Astrocyte (in vitro differentiated cells and primary cell): ENCODE measurements at regions not wholly inside any gene's neighbourhood (a gene's known extent, or its start where the extent isn't known, plus 50 kb on each side); places are given as distances from the start of the nearest gene placed in this dataset.
A peak's percentile ranks its signal among the peaks of the same experiment; 100 is the strongest.

Source experiments
- DNase-seq: peaks from one replicate; pipeline ENCODE4 v3.0.0-alpha.2; 2010; ENCODE audit warnings: low read depth
- FAIRE-seq: peaks from 2 replicates; lab custom pipeline; 2011; peaks lifted over from hg19 to GRCh38; lab: Jason Lieb, UNC
- H2AFZ ChIP-seq: 2 replicates; pipeline ENCODE4 v1.6.0; 2012; ENCODE audit warnings: low read depth, low read length, inconsistent platforms
- H3K27ac ChIP-seq: 2 replicates; pipeline ENCODE4 v1.5.1; 2011; ENCODE audit warnings: low read depth, low read length, inconsistent platforms
- H3K27me3 ChIP-seq: 2 replicates; pipeline ENCODE4 v1.6.0; 2011; ENCODE audit warnings: low read length, inconsistent platforms; ENCODE audit not compliant: insufficient read depth
- H3K36me3 ChIP-seq: 2 replicates; pipeline ENCODE4 v1.5.1; 2011; ENCODE audit warnings: low read length, inconsistent platforms; ENCODE audit not compliant: insufficient read depth
- H3K4me1 ChIP-seq: 2 replicates; pipeline ENCODE4 v1.5.1; 2011; ENCODE audit warnings: low read length, inconsistent platforms; ENCODE audit not compliant: insufficient read depth
- H3K4me2 ChIP-seq: 2 replicates; pipeline ENCODE4 v1.6.0; 2012; ENCODE audit warnings: low read length, inconsistent platforms
- H3K4me3 ChIP-seq: 2 replicates; pipeline ENCODE4 v1.5.1; 2011; ENCODE audit warnings: low read depth, mild to moderate bottlenecking, low read length, inconsistent platforms; ENCODE audit not compliant: insufficient read depth
- H3K79me2 ChIP-seq: 2 replicates; pipeline ENCODE4 v1.6.0; 2012; ENCODE audit warnings: mild to moderate bottlenecking, low read length, inconsistent platforms; ENCODE audit not compliant: insufficient read depth
- H3K9ac ChIP-seq: 2 replicates; pipeline ENCODE4 v1.6.0; 2012; ENCODE audit warnings: mild to moderate bottlenecking, low read length, inconsistent platforms
- H3K9me3 ChIP-seq: 2 replicates; pipeline ENCODE4 v1.5.1; 2012; ENCODE audit warnings: low read depth, mild to moderate bottlenecking, low read length, inconsistent platforms; ENCODE audit not compliant: insufficient read depth
- H4K20me1 ChIP-seq: 2 replicates; pipeline ENCODE4 v1.6.0; 2012; ENCODE audit warnings: low read length, inconsistent platforms; ENCODE audit not compliant: insufficient read depth
- H3K27ac Mint-ChIP-seq: one replicate; pipeline ENCODE4 v1.8.0; 2021; ENCODE audit warnings: mild to moderate bottlenecking, mixed read lengths; ENCODE audit not compliant: unreplicated experiment
- H3K27me3 Mint-ChIP-seq: one replicate; pipeline ENCODE4 v1.8.0; 2021; ENCODE audit warnings: low read depth, mixed read lengths; ENCODE audit not compliant: unreplicated experiment
- H3K36me3 Mint-ChIP-seq: one replicate; pipeline ENCODE4 v1.8.0; 2021; ENCODE audit warnings: low read depth, mixed read lengths; ENCODE audit not compliant: unreplicated experiment
- H3K4me1 Mint-ChIP-seq: one replicate; pipeline ENCODE4 v1.8.0; 2021; ENCODE audit warnings: low read depth, mixed read lengths; ENCODE audit not compliant: unreplicated experiment
- H3K4me3 Mint-ChIP-seq: one replicate; pipeline ENCODE4 v1.8.0; 2021; ENCODE audit warnings: mild to moderate bottlenecking, moderate library complexity, mixed read lengths; ENCODE audit not compliant: unreplicated experiment
- H3K9me3 Mint-ChIP-seq: one replicate; pipeline ENCODE4 v1.8.0; 2021; ENCODE audit warnings: mild to moderate bottlenecking, mixed read lengths; ENCODE audit not compliant: unreplicated experiment
- CTCF ChIP-seq: IDR thresholded peaks from 2 replicates; pipeline ENCODE4 v1.5.1; 2011; ENCODE audit warnings: low read depth, mild to moderate bottlenecking, inconsistent platforms, low read length, moderate library complexity; ENCODE audit not compliant: insufficient read depth
- EZH2 ChIP-seq: IDR thresholded peaks from 2 replicates; pipeline ENCODE4 v1.6.1; 2012; ENCODE audit warnings: mild to moderate bottlenecking, low read length, inconsistent platforms; ENCODE audit not compliant: insufficient read depth

- H3K79me2 ChIP-seq = peaks cover 68% of the 10 kb centered on the region
- H4K20me1 ChIP-seq = no peaks in the 10 kb centered on the region
- Mint-ChIP-seq H3K36me3 (no peaks in the 10 kb centered on the region), H3K27ac (no peak overlapping the region), H3K4me3 (no peak overlapping the region), H3K9me3 (peaks cover 2% of the 10 kb centered on the region), H3K4me1 (peaks cover 15% of the 10 kb centered on the region), H3K27me3 (no peaks in the 10 kb centered on the region)
- peak; percentile 24 for DNase-seq
- FAIRE-seq = no peak
- H3K4me3 ChIP-seq = no peak overlapping the region
- no peaks in the 10 kb centered on the region for H3K9me3 ChIP-seq
- H3K36me3 ChIP-seq = no peaks in the 10 kb centered on the region
- H3K4me1 ChIP-seq = peaks cover 4% of the 10 kb centered on the region
- no peak overlapping the region for H3K27ac ChIP-seq
- no peak for TF ChIP-seq CTCF
- TF ChIP-seq EZH2 = no peak
- no peak overlapping the region for H3K9ac ChIP-seq
- H3K27me3 ChIP-seq = no peaks in the 10 kb centered on the region
- peak overlapping the region; percentile 24 for H3K4me2 ChIP-seq
- no peak overlapping the region for H2AFZ ChIP-seq
Measured at GRCh38 chr21:16198546-16198945, 468.8 kb downstream of the USP25 start.

- no peak overlapping the region for H2AFZ ChIP-seq
- H3K36me3 ChIP-seq = no peaks in the 10 kb centered on the region
- DNase-seq = no peak
- H3K4me1 ChIP-seq = peaks cover 4% of the 10 kb centered on the region
- Mint-ChIP-seq H3K27me3 (no peaks in the 10 kb centered on the region), H3K36me3 (no peaks in the 10 kb centered on the region), H3K4me1 (peaks cover 8% of the 10 kb centered on the region), H3K9me3 (peaks cover 2% of the 10 kb centered on the region), H3K27ac (no peak overlapping the region), H3K4me3 (no peak overlapping the region)
- no peaks in the 10 kb centered on the region for H3K27me3 ChIP-seq
- H4K20me1 ChIP-seq = no peaks in the 10 kb centered on the region
- no peak for TF ChIP-seq CTCF
- TF ChIP-seq EZH2 = no peak
- H3K9me3 ChIP-seq = no peaks in the 10 kb centered on the region
- no peak overlapping the region for H3K4me3 ChIP-seq
- no peak overlapping the region for H3K9ac ChIP-seq
- no peak overlapping the region for H3K27ac ChIP-seq
- no peak for FAIRE-seq
- H3K4me2 ChIP-seq = no peak overlapping the region
- H3K79me2 ChIP-seq = peaks cover 75% of the 10 kb centered on the region
Measured at GRCh38 chr21:16199539-16199938, 469.8 kb downstream of the USP25 start.

GRCh38 chr21:16201718-16202117 is 471.9 kb downstream of the USP25 start:
- H3K27me3 ChIP-seq = no peaks in the 10 kb centered on the region
- no peak for DNase-seq
- no peaks in the 10 kb centered on the region for H3K36me3 Mint-ChIP-seq
- H3K4me1 Mint-ChIP-seq = no peaks in the 10 kb centered on the region
- H3K79me2 ChIP-seq = peaks cover 69% of the 10 kb centered on the region
- no peak overlapping the region for H3K27ac Mint-ChIP-seq
- no peak overlapping the region for H3K4me3 ChIP-seq
- H3K9me3 ChIP-seq = no peaks in the 10 kb centered on the region
- no peak overlapping the region for H3K4me2 ChIP-seq
- H3K27ac ChIP-seq = no peak overlapping the region
- H3K36me3 ChIP-seq = no peaks in the 10 kb centered on the region
- H4K20me1 ChIP-seq = no peaks in the 10 kb centered on the region
- H3K9ac ChIP-seq = no peak overlapping the region
- TF ChIP-seq EZH2 = no peak
- TF ChIP-seq CTCF = no peak
- FAIRE-seq = no peak
- peaks cover 4% of the 10 kb centered on the region for H3K9me3 Mint-ChIP-seq
- peaks cover 4% of the 10 kb centered on the region for H3K4me1 ChIP-seq
- no peaks in the 10 kb centered on the region for H3K27me3 Mint-ChIP-seq
- no peak overlapping the region for H3K4me3 Mint-ChIP-seq
- no peak overlapping the region for H2AFZ ChIP-seq
